ENCODE measurements at regions not wholly inside any gene's neighbourhood (a gene's known extent, or its start where the extent isn't known, plus 50 kb on each side); places are given as distances from the start of the nearest gene placed in this dataset.
"Not testable (repeated sequence)": the region's sequence is repeated elsewhere in the genome, so short reads cannot be mapped to it uniquely, and the experiment has no call there.

DNA sequence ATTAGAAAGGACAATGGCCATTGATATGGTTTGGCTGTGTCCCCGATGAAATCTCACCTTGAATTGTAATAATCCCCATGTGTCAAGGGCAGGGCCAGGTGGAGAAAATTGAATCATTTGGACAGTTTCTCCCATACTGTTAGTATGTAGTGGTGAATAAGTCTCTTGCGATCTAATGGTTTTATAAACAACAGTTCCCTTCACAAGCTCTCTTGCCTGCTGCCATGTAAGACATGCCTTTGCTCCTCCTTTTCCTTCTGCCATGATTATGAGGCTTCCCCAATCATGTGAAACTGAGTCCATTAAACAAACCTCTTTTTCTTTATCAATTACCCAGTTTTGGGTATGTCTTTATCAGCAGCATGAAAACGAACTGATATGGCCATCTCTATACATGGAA lies 302.7 kb downstream of the SFMBT2 start:
- DNase-seq: no peak

DNA sequence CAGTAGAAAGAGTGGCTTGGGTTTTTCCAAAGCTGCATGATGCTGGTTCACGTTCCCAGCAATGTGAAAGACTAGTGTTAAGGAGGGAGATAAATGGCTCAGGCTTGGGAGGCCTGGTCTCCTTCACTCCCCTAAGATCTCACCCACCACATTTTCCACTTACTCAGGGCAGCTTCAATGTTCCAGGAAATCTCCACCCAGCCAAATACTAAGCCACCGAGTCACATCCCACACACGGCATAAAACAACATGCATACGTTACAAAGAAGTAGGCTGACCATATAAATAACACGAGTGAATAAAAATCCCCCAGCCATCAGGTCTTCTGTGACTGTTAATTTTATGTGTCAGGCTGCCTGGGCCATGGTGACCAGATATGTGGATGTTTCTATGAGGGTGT lies 303.5 kb downstream of the SFMBT2 start:
- DNase-seq: no peak

DNA sequence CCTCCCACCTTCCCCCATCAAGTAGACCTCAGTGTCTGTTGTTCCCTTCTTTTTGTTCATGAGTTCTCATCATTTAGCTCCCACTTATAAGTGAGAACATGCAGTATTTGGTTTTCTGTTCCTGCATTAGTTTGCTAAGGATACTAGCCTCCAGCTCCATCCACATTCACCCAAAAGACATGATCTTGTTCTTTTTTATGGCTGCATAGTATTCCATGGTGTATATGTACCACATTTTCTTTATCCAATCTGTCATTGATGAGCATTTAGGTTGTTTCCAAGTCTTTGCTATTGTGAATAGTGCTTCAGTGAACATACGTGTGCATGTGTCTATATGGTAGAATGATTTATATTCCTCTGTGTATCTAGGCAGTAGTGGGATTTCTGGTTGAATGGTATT lies 306.5 kb downstream of the SFMBT2 start:
- DNase-seq: not testable (repeated sequence)

DNA sequence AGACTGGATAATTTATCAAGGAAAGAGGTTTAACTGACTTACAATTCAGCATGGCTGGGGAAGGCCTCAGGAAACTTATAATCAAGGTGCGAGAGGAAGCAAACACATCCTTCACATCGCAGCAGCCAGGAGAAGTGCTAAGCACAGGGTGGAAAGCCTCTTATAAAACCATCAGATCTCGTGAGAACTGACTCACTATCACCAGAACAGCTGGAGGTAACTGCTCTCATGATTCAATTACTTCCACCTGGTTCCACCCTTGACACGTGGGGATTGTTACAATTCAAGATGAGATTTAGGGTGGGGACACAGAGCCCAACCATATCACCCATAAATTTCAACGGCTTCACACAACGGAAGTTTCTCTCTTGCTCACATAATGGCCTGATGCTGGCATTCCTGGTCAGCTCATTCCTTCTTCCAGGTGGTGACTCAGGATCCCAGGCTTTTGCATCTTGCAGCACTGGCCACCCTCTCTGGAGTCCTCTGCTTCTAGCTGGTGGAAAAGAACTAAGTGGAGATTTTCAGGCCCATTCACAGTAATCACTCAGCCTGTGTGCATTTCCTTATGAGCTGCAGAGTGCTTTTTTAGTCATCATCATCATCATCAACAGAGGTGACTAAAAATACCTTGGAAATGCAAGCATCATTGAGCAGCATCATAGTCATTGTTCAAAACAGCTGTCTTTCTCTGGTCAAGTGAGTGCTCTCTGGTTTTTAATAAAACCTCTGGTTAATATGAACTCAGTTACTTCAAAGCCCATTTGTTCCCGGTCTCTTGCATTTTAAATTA lies 308.1 kb downstream of the SFMBT2 start:
- no peak for DNase-seq

DNA sequence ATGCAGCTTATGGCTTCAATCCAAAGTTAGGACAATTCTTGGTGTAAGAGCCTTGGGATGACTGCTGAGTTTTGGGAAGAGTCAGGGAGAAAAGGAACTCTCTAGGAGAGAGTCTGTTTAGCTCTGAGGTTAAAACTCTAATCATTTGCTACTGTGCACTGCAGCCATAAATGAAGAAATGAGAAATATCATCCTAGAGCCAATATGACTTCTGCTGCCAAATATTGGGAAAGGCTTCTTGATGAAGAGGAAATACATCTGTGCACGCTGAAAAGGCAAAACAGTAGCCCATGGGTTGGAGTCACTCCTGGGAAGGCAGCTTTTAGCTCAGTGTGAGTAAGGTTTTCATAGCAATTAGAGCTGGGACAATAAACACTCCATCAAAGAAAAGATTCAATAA lies 308.8 kb downstream of the SFMBT2 start:
- DNase-seq: no peak

DNA sequence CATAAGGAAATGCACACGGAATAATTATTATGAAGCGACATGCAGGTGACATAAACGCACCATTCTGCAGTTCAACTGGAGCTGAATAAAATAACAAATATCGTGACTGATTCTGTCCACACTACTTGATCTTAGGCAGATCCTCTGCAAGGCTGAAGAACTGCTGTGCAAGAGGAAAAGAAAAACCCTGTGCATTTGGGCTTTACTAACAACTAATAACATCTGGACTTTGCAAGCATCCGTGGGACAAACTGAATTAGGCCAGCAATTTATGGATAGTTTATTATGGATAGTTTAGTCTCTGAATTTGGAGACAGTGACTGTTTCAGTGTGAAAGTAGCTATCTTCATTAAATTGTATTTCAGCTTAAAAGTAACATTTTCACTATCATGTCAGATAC lies 309.4 kb downstream of the SFMBT2 start:
- no peak for DNase-seq

DNA sequence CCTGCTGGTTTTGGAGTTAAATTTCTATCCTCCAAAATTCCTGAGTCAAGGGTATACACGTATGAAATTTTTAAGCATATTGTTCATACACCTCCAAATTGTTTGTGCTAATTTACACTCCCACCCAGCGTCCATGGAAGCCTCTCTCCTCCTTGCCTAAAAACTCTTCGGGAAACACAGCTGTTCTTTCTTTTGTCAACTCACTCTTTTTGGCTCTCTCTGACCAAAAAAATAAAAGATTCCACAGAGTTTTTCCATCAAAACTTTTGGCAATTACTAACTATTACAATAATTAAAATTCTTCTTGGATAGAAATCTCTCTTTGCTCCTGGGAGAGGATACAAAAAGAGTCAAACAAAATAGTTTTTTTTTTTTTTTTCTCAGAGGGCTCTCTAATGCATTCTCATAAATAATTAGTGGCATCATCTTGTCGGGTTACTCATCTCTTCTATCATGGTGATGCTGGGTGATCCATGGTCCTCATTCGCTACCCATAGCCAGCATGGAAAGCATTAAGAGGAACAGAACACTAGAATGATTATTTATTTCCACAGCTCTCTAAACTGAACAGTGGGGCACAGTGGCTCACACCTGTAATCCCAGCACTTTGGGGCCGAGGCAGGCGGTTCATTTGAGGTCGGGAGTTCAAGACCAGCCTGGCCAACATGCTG lies 310.7 kb downstream of the SFMBT2 start:
- no peak for DNase-seq

DNA sequence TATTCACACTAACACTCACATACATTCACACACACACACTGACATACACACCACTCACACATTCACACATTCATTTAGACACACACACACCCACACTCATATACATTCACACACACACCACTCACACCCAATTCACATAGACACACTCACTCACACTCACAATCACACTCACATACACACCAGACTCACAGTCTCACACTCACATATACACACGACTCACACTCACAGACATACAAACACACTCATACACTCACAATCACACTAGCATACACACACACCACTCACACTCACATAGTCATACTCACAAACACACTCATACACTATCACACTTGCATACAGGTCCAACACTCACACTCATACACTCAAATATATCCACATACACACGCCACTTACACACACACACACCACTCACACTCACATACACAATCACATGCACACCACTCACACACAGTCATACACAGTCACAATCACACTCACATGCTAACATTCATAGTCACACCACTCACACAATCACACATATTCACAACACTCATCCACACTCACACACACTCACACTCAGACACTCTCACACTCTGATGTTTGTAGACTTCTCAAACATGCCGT lies 312.6 kb downstream of the SFMBT2 start:
- DNase-seq: no peak

DNA sequence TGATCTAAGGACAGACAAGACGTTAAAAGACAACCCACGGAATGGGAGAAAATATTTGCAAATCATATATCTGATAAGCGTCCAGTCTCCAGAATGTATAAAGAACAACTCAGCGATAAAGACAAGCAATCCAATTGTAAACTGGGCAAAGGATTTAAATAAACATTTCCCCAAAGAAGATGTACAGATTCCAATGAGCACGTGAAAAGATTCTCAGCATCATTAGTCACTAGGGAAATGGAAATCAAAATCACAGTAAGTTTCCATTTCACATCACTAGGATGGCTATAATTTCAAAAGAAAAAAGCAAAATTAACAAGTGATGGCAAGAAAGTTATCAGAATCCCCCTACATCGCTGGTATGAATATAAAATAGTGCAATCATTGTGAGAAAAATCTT lies 316.1 kb downstream of the SFMBT2 start:
- DNase-seq: no peak

DNA sequence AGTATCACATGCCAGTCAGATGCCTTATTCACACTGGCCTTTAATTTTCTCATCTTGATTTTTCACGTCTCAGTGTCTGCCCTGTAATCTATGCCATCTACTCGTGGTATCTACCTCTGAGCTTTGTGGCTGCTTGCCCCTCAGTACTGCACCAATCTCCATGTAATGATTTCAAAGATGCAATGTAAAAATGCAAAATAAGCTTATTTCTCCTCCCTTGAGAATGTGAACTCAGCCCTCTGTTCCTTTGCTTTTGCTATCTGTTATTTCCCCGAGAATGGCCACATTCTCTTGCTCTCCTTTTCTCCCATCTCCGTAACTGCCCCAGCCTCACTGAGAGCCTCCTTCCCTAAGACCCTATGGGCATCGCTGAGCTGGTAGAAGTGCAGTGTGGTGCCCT lies 317.5 kb downstream of the SFMBT2 start:
- no peak for DNase-seq

DNA sequence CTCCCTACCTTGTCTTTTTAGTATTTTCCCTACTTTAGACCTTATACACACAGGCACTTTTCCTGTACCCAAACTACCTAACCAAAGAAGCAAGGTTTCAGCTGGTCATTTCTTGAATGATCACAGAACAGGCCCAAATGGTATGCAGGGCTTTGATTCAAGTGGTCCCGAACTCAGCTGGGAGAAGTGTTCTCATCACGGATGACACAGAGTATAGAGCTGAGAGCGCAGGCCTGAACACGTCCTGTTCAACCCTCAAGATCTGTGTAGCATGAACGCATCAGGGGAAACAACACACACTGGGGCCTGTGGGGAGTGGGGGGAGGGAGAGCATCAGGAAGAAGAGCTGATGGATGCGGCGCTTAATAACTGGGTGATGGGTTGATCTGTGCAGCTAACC lies 318.2 kb downstream of the SFMBT2 start:
- DNase-seq: no peak

DNA sequence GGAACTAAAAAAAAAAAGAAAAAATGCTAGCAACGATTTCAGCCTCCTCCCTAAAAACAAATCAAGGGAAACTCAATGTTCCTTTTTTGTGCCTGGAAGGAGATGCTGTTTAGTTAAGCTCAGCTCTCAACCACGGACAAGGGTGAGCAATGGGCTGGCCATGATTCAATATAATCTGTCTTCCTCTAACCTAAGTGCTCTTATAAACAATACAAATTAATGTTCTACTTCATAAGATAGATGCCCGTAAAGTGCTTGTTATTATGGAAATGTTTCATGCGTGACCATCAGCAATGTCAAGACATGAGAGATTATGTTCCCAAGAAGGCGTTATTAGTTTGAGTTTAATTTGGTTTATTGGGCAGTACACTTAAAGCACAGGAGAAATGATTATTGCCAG lies 320.3 kb downstream of the SFMBT2 start:
- DNase-seq: no peak

DNA sequence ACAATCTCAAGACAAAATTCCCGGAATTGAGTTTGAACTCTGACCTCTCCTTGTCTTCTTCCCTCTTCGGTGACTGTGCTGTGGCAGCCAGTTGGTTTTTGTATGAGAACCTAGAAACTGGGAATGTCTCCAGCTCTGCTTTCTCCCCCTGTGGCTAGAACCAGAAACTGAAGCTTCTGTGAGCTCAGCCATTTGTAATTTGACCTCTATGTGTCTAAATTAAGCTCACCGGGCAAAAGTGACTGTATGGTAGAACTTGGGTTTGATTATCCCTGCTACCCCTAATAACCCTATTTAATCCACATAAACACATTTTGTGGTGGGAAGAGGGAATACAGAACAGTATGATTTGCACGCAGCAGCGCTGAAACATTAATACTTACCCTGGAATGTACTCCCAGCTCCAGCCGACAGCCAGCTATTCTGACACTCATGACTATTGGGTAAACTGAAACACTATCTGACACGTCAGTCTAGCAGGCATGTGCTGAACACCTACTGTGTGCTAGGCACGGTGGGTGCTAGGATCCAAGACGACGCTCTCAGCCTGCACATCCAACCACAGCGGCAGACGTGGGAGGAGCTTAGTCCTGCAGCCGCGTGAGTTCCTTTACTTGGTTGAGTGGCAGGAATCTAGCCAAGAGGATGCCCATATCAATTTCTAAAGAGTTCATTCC lies 324.8 kb downstream of the SFMBT2 start:
- DNase-seq: no peak

DNA sequence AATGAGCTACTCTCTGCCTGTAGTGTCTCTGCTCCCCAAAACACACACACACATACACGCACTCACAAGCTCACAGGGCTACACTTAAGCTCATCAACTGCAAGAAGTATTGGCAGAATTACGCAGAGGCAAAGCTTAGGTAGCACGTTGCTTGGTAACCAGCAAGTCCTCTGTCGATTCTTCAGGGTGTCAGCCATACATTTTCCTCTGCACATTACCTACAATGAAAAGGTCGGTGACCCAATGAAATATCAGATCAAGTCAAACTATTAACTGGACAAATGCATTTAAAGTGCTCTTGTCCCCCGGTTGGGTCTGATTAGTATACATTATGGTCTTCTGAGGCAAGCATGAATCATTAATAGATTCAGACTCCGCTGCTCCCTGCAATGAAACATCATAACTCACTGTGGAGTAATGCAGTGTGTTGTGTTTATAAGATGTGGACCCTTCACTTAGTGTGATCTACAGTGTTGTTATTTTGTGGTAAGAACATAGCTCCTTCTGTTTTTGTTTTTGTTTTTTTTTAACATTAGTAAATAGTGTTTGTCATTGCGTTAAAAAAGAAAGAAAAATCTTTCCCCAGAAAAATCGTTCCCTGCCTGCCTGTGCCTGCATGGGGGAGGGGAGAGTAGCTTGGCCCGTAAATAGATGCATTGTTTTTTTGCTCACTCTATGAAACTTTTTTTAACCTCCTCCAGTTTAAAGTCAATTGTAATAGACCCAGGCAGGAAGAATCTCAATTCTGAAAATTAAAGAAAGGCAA lies 325.5 kb downstream of the SFMBT2 start:
- no peak for DNase-seq

DNA sequence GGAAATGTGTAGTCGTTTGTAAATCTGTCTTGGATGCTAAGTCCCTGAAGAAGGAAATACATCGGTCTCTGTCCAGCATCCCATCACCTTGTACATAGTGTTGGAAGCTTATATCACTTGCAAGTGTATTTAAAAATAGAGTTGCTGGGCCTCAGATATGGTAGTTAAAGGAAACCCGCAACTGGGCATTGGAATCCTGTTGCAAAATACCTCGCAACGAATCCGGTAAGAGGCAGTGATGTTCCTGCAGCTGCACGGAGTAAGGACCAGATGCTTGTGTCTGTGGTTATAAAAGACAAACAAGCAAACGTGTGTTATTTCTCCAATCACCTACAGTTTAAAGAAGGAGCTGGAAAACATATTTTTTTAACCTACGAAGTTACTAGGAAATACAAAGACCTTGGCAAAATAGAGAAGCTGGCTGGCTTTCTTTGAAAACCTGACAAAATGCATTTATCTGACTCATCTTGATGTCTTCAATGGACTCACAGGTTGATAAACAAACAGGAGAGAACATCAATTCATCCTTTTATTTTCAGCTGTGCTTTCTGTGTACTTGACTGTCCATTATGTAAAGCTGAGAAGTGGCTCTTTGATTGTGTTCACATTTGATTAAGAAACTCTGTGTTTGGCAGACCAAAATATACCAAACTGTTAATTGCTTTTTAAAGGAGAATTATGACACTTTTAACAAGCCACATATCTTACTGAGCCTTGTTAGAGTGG lies 326.4 kb downstream of the SFMBT2 start:
- no peak for DNase-seq

DNA sequence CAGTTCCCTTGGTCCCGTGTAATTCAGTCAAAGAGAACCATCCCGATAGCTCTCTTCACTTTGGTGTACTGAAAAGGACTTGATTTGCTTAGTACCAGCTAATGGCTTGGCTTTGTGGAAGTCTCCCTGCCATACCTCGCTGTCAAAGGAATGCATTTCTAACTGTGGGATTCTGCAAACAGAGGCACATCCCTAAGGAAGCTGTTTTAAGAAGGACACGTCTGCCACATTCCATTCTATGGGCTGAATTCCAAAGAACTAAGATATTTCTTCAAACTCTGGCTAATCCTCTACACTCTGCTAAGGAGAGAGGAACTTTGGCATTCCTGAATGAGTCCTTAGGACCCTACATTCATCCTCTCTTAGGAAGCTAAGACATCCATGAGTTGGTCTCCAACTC lies 327.9 kb downstream of the SFMBT2 start:
- no peak for DNase-seq

DNA sequence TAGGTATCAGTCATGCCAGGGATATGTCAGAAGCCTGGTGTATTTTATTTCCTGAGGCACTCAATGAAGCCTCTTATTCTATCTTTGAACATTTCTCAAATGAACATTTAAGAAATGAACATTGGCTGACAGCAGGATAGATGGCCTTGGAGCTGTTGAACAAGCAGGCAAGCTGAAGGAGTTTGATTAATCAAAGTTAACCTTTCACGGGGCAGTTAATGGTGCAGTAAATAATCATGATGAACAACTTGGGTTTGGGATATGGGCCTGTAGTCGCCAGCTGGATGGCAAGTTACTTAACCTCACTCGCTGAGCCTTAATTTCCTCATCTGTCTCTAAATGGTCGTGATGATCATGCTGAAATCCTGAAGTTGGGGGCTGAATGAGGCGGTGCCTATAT lies 333.0 kb downstream of the SFMBT2 start:
- no peak for DNase-seq

DNA sequence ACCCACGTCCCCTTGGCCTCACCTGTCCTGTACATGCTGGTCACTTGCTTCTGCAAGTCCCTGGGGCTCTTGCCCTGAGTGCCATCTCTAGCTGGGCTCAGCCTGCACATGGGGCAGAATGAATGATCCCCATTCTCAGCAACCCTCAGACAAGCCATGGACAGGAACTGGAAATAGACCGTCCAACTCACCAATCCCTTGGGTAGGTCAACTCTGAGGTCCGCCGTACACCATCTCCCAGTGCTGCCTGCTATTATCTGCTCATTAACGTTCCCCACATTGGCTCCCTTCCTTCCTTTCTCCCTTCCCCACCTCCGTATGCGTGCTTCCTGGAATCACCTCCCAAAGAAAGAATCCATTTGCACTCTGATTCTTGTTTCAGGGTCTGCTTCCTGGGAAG lies 335.0 kb downstream of the SFMBT2 start:
- DNase-seq: no peak

DNA sequence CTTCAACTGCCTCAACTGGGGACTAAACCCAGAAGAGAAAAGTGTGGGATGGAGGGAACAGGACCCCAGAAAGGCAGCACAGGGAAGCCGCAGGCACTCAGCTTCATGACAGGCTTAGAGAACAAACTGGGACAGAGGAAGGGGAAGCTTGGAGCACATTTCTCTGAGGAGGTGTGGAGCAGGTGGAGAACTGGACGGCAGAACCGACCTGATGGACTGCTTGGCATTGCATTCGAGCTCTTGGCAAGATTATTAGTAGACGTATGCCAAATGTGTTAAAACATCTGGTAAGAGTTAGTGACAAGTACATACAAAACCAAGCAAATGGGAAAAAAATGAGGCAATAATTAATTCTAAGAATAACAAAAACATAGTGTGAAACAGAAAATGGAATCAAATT lies 335.7 kb downstream of the SFMBT2 start:
- no peak for DNase-seq

DNA sequence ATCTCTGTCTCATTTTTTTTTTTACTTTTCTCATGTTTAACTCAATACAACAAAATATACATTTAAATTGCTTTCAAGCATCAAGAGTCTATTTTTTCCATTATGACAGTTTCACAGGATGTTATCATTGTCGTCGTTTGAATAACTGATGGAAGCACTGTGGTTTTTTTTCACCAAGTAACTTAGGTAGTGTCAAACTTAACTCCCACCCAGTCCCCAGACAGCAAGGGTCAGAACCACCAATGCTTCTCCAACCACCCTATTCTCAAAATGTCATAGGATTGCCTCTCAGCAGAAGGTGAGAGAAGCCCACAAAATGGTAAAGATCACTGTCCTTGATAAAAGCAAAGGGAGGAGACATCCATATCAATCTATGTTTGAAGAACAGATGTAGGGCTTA lies 339.4 kb downstream of the SFMBT2 start:
- no peak for DNase-seq

DNA sequence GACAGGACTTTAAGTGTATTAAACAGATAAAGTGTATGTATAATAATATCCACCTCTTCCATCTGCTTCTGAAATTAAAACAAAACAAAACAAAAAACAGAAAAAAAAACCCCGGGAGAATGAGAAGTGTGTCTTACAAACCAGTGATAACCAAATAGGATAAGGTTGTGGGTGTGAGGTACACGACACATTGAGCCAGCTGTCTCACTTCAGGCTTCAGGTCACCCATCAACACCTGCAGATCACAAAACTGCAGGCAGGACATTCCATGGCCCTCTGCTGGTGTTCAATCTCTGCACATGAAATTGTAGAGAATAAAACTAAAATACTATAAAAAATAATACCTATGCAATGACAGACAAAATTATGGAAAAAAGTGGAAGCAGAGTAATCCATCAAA lies 339.9 kb downstream of the SFMBT2 start:
- no peak for DNase-seq

DNA sequence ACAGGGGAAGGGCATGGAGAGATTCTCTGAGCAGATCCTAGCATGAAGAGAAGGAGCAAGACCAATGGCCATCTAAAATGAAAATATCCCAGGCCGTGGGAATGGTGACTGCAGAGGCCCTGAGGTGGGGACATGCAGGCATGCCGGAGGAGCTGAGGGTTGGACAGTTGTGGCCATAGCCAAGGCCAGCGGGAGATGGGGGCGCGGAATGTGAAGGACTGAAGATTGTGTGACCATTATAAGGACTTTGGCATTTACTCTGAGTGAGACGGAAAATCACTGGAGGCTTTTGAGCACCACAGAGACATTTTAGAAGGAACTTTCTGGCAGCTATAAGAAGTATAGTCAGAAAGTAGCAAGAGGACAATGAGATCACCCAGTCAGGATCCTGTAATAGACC lies 341.1 kb downstream of the SFMBT2 start:
- DNase-seq: no peak

Data from stimulated activated CD4-positive, alpha-beta T cell treated with anti-CD3 and anti-CD28 coated beads, Interleukin-2, amount 100 ng/mL, for 48 hours (primary cell).